ENCODE measurements at regions not wholly inside any gene's neighbourhood (a gene's known extent, or its start where the extent isn't known, plus 50 kb on each side); places are given as distances from the start of the nearest gene placed in this dataset.

GRCh38 chr1:18554597-18554996 is 73.9 kb downstream of the KLHDC7A start:
- TF ChIP-seq YY1 (IDR thresholded peaks at IDR 0.05; ENCODE audit: insufficient read depth, insufficient read length) (no peak), ZNF274 (IDR thresholded peaks at IDR 0.05; ENCODE audit: low read depth, low read length) (no peak)
